Neural cell (in vitro differentiated cells): ENCODE measurements at regions not wholly inside any gene's neighbourhood (a gene's known extent, or its start where the extent isn't known, plus 50 kb on each side); places are given as distances from the start of the nearest gene placed in this dataset.

ENCODE experiments used
- H2AFZ ChIP-seq: fragments of 200-600, 300-800 bp; sonication (generic), shearing (Covaris generic); 2 replicates; pipeline ENCODE4 v1.6.0; 2014; ENCODE audit warnings: low read depth, mild to moderate bottlenecking, antibody characterized with exemption, low read length, moderate library complexity
- H3F3A ChIP-seq: fragments of 200-600 bp; shearing (Covaris generic); 2 replicates; pipeline ENCODE4 v1.6.1; 2016; ENCODE audit warnings: mild to moderate bottlenecking, moderate library complexity, mixed read lengths, antibody characterized with exemption, low read length; ENCODE audit not compliant: insufficient read depth, poor library complexity, severe bottlenecking
- H3K27ac ChIP-seq: fragments of 200-600, 300-800 bp; sonication (generic), shearing (Covaris generic); 2 replicates; pipeline ENCODE4 v1.5.1; 2014; ENCODE audit warnings: mild to moderate bottlenecking, low read length, moderate library complexity
- H3K27me3 ChIP-seq: fragments of 300-800, 200-600 bp; sonication (generic), shearing (Covaris generic); 2 replicates; pipeline ENCODE4 v1.6.0; 2014; ENCODE audit warnings: mild to moderate bottlenecking, low read depth, low read length, moderate library complexity; ENCODE audit not compliant: insufficient read depth
- H3K36me3 ChIP-seq: fragments of 300-800, 200-600 bp; sonication (generic), shearing (Covaris generic); 2 replicates; pipeline ENCODE4 v1.5.1; 2014; ENCODE audit warnings: mild to moderate bottlenecking, antibody characterized with exemption, low read length, moderate library complexity; ENCODE audit not compliant: insufficient read depth
- H3K4me2 ChIP-seq: fragments of 300-800, 200-600 bp; sonication (generic), shearing (Covaris generic); 2 replicates; pipeline ENCODE4 v1.6.0; 2014; ENCODE audit warnings: mild to moderate bottlenecking, low read length
- H3K4me3 ChIP-seq: fragments of 300-800, 200-600 bp; sonication (generic), shearing (Covaris generic); 2 replicates; pipeline ENCODE4 v1.5.1; 2014; ENCODE audit warnings: mild to moderate bottlenecking, low read length, moderate library complexity
- H3K79me2 ChIP-seq: fragments of 200-600 bp; shearing (Covaris generic); replicated peaks from 2 replicates; pipeline ENCODE4 v1.6.0; 2014; ENCODE audit warnings: mild to moderate bottlenecking, low read length, moderate library complexity; ENCODE audit not compliant: insufficient read depth
- H3K9ac ChIP-seq: fragments of 300-800, 200-600 bp; sonication (generic), shearing (Covaris generic); 2 replicates; pipeline ENCODE4 v1.6.1; 2016; ENCODE audit warnings: mild to moderate bottlenecking, low read length, mixed read lengths
- H3K9me2 ChIP-seq: fragments of 200-600 bp; shearing (Covaris generic); 2 replicates; pipeline ENCODE4 v1.6.1; 2016; ENCODE audit warnings: mild to moderate bottlenecking, low read length, mixed read lengths; ENCODE audit not compliant: insufficient read depth
- H3K9me3 ChIP-seq: fragments of 200-600, 300-800 bp; sonication (generic), shearing (Covaris generic); 2 replicates; pipeline ENCODE4 v1.6.1; 2016; ENCODE audit warnings: mild to moderate bottlenecking, mixed run types, low read length, moderate library complexity, mixed read lengths
- H4K20me1 ChIP-seq: fragments of 200-600 bp; shearing (Covaris generic); 2 replicates; pipeline ENCODE4 v1.6.1; 2016; ENCODE audit warnings: mild to moderate bottlenecking, mixed run types; ENCODE audit not compliant: insufficient read depth
- CTCF ChIP-seq: fragments of 450-650 bp; IDR thresholded peaks from 2 replicates; pipeline ENCODE4 v1.5.1; 2014; ENCODE audit warnings: antibody characterized with exemption, mild to moderate bottlenecking, moderate library complexity; ENCODE audit not compliant: poor library complexity, severe bottlenecking
- EP300 ChIP-seq: fragments of 450-650 bp; conservative IDR thresholded peaks from 2 replicates; pipeline ENCODE4 v1.6.1; 2014; ENCODE audit warnings: antibody characterized with exemption, mild to moderate bottlenecking, moderate library complexity; ENCODE audit not compliant: poor library complexity, severe bottlenecking
- EZH2 ChIP-seq: fragments of 200-600, 300-800 bp; shearing (Covaris generic), sonication (generic); IDR thresholded peaks from 2 replicates; pipeline ENCODE4 v1.6.1; 2014; ENCODE audit warnings: antibody characterized with exemption, low read length, borderline replicate concordance, mild to moderate bottlenecking; ENCODE audit not compliant: insufficient read depth, poor library complexity, severe bottlenecking
- MXI1 ChIP-seq: fragments of 450-650 bp; conservative IDR thresholded peaks from 2 replicates; pipeline ENCODE4 v1.6.1; 2014; ENCODE audit warnings: antibody characterized with exemption, mild to moderate bottlenecking; ENCODE audit not compliant: poor library complexity, severe bottlenecking
- POLR2AphosphoS5 ChIP-seq: IDR thresholded peaks from 2 replicates; pipeline ENCODE4 v1.6.1; 2012
- RAD21 ChIP-seq: fragments of 450-650 bp; conservative IDR thresholded peaks from 2 replicates; pipeline ENCODE4 v1.6.1; 2014; ENCODE audit warnings: antibody characterized with exemption, mild to moderate bottlenecking, moderate library complexity
- REST ChIP-seq: IDR thresholded peaks from 2 replicates; pipeline ENCODE4 v1.6.1; 2012; ENCODE audit warnings: borderline replicate concordance
- SMC3 ChIP-seq: fragments of 450-650 bp; conservative IDR thresholded peaks from 2 replicates; pipeline ENCODE4 v1.6.1; 2014; ENCODE audit warnings: antibody characterized with exemption, mild to moderate bottlenecking, moderate library complexity; ENCODE audit not compliant: poor library complexity
- TAF1 ChIP-seq: IDR thresholded peaks from 2 replicates; pipeline ENCODE4 v1.6.1; 2012; ENCODE audit warnings: low read depth

GRCh38 chr6:7047966-7048365 is 59.8 kb upstream of the RREB1 start:
- H2AFZ ChIP-seq: no peak overlapping the region
- TF ChIP-seq CTCF: no peak
- TF ChIP-seq SMC3: no peak
- no peak for TF ChIP-seq REST
- TF ChIP-seq POLR2AphosphoS5: no peak
- TF ChIP-seq MXI1: no peak
- TF ChIP-seq TAF1: no peak
- TF ChIP-seq EZH2: no peak
- no peak for TF ChIP-seq RAD21
- no peak for TF ChIP-seq EP300

GRCh38 chr6:7048894-7049293 is 58.9 kb upstream of the RREB1 start:
- H3K4me3 ChIP-seq: no peak overlapping the region
- no peak overlapping the region for H3K27ac ChIP-seq
- H4K20me1 ChIP-seq: no peaks in the 10 kb centered on the region
- no peak overlapping the region for H3K9ac ChIP-seq
- TF ChIP-seq EP300 (no peak), CTCF (no peak), SMC3 (no peak), POLR2AphosphoS5 (no peak), TAF1 (no peak)
- H3K9me3 ChIP-seq: no peaks in the 10 kb centered on the region
- H3K4me2 ChIP-seq: no peak overlapping the region
- H3F3A ChIP-seq: no peaks in the 10 kb centered on the region
- H3K79me2 ChIP-seq: no peaks in the 10 kb centered on the region
- H3K36me3 ChIP-seq: no peaks in the 10 kb centered on the region
- H3K9me2 ChIP-seq: no peaks in the 10 kb centered on the region
- H3K27me3 ChIP-seq: peaks cover 40% of the 10 kb centered on the region
- no peak overlapping the region for H2AFZ ChIP-seq

More at GRCh38 chr6:7047966-7048365, 59.8 kb upstream of the RREB1 start:
- Histone ChIP-seq H3K27ac (no peak overlapping the region), H3K27me3 (peaks cover 34% of the 10 kb centered on the region), H3K4me2 (no peak overlapping the region), H3K9me2 (no peaks in the 10 kb centered on the region), H3K4me3 (no peak overlapping the region), H3K9me3 (no peaks in the 10 kb centered on the region), H3K9ac (no peak overlapping the region), H3K79me2 (no peaks in the 10 kb centered on the region), H3K36me3 (no peaks in the 10 kb centered on the region), H4K20me1 (no peaks in the 10 kb centered on the region), H3F3A (no peaks in the 10 kb centered on the region)
